K562 (cell line): ENCODE measurements at regions not wholly inside any gene's neighbourhood (a gene's known extent, or its start where the extent isn't known, plus 50 kb on each side); places are given as distances from the start of the nearest gene placed in this dataset.

Source experiments
- CAMTA2 ChIP-seq: fragments of 250-450 bp; sonication (Bioruptor Pico); conservative IDR thresholded peaks from 2 replicates; pipeline ENCODE4 v1.5.1; 2022
- CTCF ChIP-seq, 3 experiments: IDR thresholded peaks in 2 of 3; conservative IDR thresholded peaks in 1 of 3; 2 replicates each; pipeline ENCODE4 v1.5.1; 2011 to 2012; ENCODE audit warnings: low read length in 3 of 3, mild to moderate bottlenecking in 3 of 3, control low read depth in 2 of 3, improper control_type of control experiment in 1 of 3, inconsistent platforms in 1 of 3, low read depth in 1 of 3, mixed read lengths in 1 of 3, moderate library complexity in 1 of 3; ENCODE audit not compliant: insufficient read depth in 2 of 3
- CUX1 ChIP-seq: fragments of 200-800 bp; sonication (Bioruptor generic); IDR thresholded peaks from 2 replicates; pipeline ENCODE4 v1.6.1; 2016; ENCODE audit warnings: missing genetic modification characterization, missing compliant biosample characterization
- E4F1 ChIP-seq: fragments of 250-450 bp; sonication (Bioruptor Pico); IDR thresholded peaks from 2 replicates; pipeline ENCODE4 v1.5.0; 2021; ENCODE audit warnings: mild to moderate bottlenecking, borderline replicate concordance
- ERF ChIP-seq: fragments of 450-650 bp; formaldehyde crosslinking; IDR thresholded peaks from 2 replicates; pipeline ENCODE4 v1.4.0; 2020; ENCODE audit warnings: mild to moderate bottlenecking, mixed read lengths
- POLR2AphosphoS5 ChIP-seq: IDR thresholded peaks from 2 replicates; pipeline ENCODE4 v1.6.1; 2011; ENCODE audit warnings: mild to moderate bottlenecking, low read depth, low read length, moderate library complexity; ENCODE audit not compliant: control insufficient read depth, insufficient read depth
- PREB ChIP-seq: sonication (generic); formaldehyde crosslinking; IDR thresholded peaks from 2 replicates; pipeline ENCODE4 v1.8.1; 2023; ENCODE audit warnings: mild to moderate bottlenecking, missing genetic modification reagents
- TAF1 ChIP-seq: IDR thresholded peaks from 2 replicates; pipeline ENCODE4 v1.6.1; 2011; ENCODE audit warnings: mild to moderate bottlenecking, low read length, moderate library complexity; ENCODE audit not compliant: insufficient read depth, control insufficient read depth, severe bottlenecking; ENCODE audit errors: extremely low read depth
- TARDBP ChIP-seq: fragments of 450-650 bp; IDR thresholded peaks from 2 replicates; pipeline ENCODE4 v1.6.1; 2016
- TCF3 ChIP-seq: sonication (generic); formaldehyde crosslinking; IDR thresholded peaks from 2 replicates; pipeline ENCODE4 v1.4.0; 2020; ENCODE audit warnings: mild to moderate bottlenecking, missing genetic modification reagents
- USF1 ChIP-seq: sonication (generic); formaldehyde crosslinking; IDR thresholded peaks from 2 replicates; pipeline ENCODE4 v1.9.0; 2022; ENCODE audit warnings: mild to moderate bottlenecking, missing genetic modification reagents
- ZEB2 ChIP-seq: fragments of 450-650 bp; IDR thresholded peaks from 2 replicates; pipeline ENCODE4 v1.6.1; 2016

GRCh38 chr2:16425462-16426336 lies 239.9 kb downstream of the CYRIA start:
- TF ChIP-seq TAF1 (no peak), E4F1 (CRISPR knock-in tag) (no peak), TARDBP (no peak), CUX1 (CRISPR knock-in tag) (no peak), USF1 (CRISPR knock-in tag) (no peak), ERF (CRISPR knock-in tag) (no peak), CAMTA2 (CRISPR knock-in tag) (no peak), CTCF (IDR thresholded peaks at IDR 0.05 in 2 of 3, conservative IDR thresholded peaks at IDR 0.05 in 1 of 3; ENCODE audit: insufficient read depth in 2 of 3, low read depth in 1 of 3, low read length in 3 of 3) (no peak), ZEB2 (no peak), POLR2AphosphoS5 (no peak), PREB (CRISPR knock-in tag) (no peak), TCF3 (CRISPR knock-in tag) (no peak)
